Activated B cell treated with CpG ODN at 0.5 μM for 24 hours (primary cell): ENCODE measurements at regions not wholly inside any gene's neighbourhood (a gene's known extent, or its start where the extent isn't known, plus 50 kb on each side); places are given as distances from the start of the nearest gene placed in this dataset.

Experiments
- ATAC-seq: fragments of 200-7000 bp; cut with Tn5 transposase; one replicate; pipeline ENCODE4 v1.10.0; 2021; ENCODE audit warnings: low read depth, mild to moderate bottlenecking, moderate library complexity
- CTCF ChIA-PET: fragments of 350-600 bp; sonication (Branson Sonifier 250); formaldehyde crosslinking; loops from one replicate; lab custom pipeline; 2021; ENCODE audit warnings: antibody characterized with exemption; lab: Charles Lee
- POLR2A ChIA-PET: fragments of 350-600 bp; sonication (Branson Sonifier 250); formaldehyde crosslinking; loops from one replicate; lab custom pipeline; 2021; ENCODE audit warnings: antibody characterized with exemption; lab: Charles Lee
- DNase-seq: peaks from one replicate; pipeline ENCODE4 v3.0.0; 2022
- H3K27ac Mint-ChIP-seq: one replicate; pipeline ENCODE4 v1.8.0; 2020; ENCODE audit warnings: mixed read lengths
- H3K27me3 Mint-ChIP-seq: one replicate; pipeline ENCODE4 v1.8.0; 2021; ENCODE audit warnings: mixed read lengths
- H3K36me3 Mint-ChIP-seq: one replicate; pipeline ENCODE4 v1.8.0; 2021; ENCODE audit warnings: low read depth, mixed read lengths
- H3K4me1 Mint-ChIP-seq: one replicate; pipeline ENCODE4 v1.8.0; 2021; ENCODE audit warnings: mixed read lengths
- H3K4me3 Mint-ChIP-seq: one replicate; pipeline ENCODE4 v1.8.0; 2020; ENCODE audit warnings: mild to moderate bottlenecking, mixed read lengths
- H3K9me3 Mint-ChIP-seq: one replicate; pipeline ENCODE4 v1.8.0; 2020; ENCODE audit warnings: mixed read lengths
- CTCF ChIP-seq: fragments of 200-600 bp; IDR thresholded peaks from one replicate; pipeline ENCODE4 v1.8.0; 2022; ENCODE audit warnings: antibody characterized with exemption, mild to moderate bottlenecking
- intact Hi-C: fragments of 100-400 bp; cut with micrococcal nuclease; formaldehyde crosslinking; loops from one replicate; pipeline ENCODE4 v1.15.1; 2024

- Mint-ChIP-seq H3K9me3 (no peaks in the 10 kb centered on the region), H3K36me3 (no peaks in the 10 kb centered on the region), H3K4me3 (no peak overlapping the region), H3K27ac (no peak overlapping the region), H3K27me3 (peaks cover 3% of the 10 kb centered on the region), H3K4me1 (no peaks in the 10 kb centered on the region)
- POLR2A ChIA-PET, result no interaction called here
- no peak for TF ChIP-seq CTCF
- DNase-seq, result no peak
- intact Hi-C loops, result no loop called here
- CTCF ChIA-PET, result no interaction called here
- no peak for ATAC-seq
Observed at GRCh38 chr1:47647327-47647845, 209.5 kb downstream of the FOXD2 start.

- Mint-ChIP-seq H3K27ac (no peak overlapping the region), H3K36me3 (no peaks in the 10 kb centered on the region), H3K9me3 (no peaks in the 10 kb centered on the region), H3K4me1 (no peaks in the 10 kb centered on the region), H3K4me3 (no peak overlapping the region), H3K27me3 (peaks cover 4% of the 10 kb centered on the region)
- DNase-seq (no peak), ATAC-seq (no peak)
- no peak for TF ChIP-seq CTCF
- CTCF ChIA-PET, result no interaction called here
- POLR2A ChIA-PET, result no interaction called here
- intact Hi-C loops, result no loop called here
Observed at GRCh38 chr1:47650205-47650604, 212.4 kb downstream of the FOXD2 start.

GRCh38 chr1:47650611-47651010 is 212.8 kb downstream of the FOXD2 start:
- H3K9me3 Mint-ChIP-seq, result no peaks in the 10 kb centered on the region
- TF ChIP-seq CTCF, result no peak
- peaks cover 4% of the 10 kb centered on the region for H3K27me3 Mint-ChIP-seq
- H3K36me3 Mint-ChIP-seq, result no peaks in the 10 kb centered on the region
- CTCF ChIA-PET, result no interaction called here
- POLR2A ChIA-PET, result no interaction called here
- ATAC-seq (no peak), DNase-seq (no peak)
- intact Hi-C loops, result no loop called here
- H3K4me1 Mint-ChIP-seq, result no peaks in the 10 kb centered on the region
- H3K27ac Mint-ChIP-seq, result no peak overlapping the region
- H3K4me3 Mint-ChIP-seq, result no peak overlapping the region

- ChIA-PET POLR2A (no interaction called here), CTCF (no interaction called here)
- Mint-ChIP-seq H3K9me3 (no peaks in the 10 kb centered on the region), H3K36me3 (no peaks in the 10 kb centered on the region), H3K27me3 (peaks cover 4% of the 10 kb centered on the region), H3K4me1 (no peaks in the 10 kb centered on the region), H3K4me3 (no peak overlapping the region), H3K27ac (no peak overlapping the region)
- no peak for TF ChIP-seq CTCF
- no peak for DNase-seq
- ATAC-seq, result no peak
- intact Hi-C loops, result no loop called here
Observed at GRCh38 chr1:47651311-47652089, 213.7 kb downstream of the FOXD2 start.

GRCh38 chr1:47655521-47656300 is 217.9 kb downstream of the FOXD2 start:
- H3K4me1 Mint-ChIP-seq, result no peaks in the 10 kb centered on the region
- CTCF ChIA-PET, result no interaction called here
- POLR2A ChIA-PET, result no interaction called here
- H3K27me3 Mint-ChIP-seq, result peaks cover 8% of the 10 kb centered on the region
- no peak for ATAC-seq
- no peak overlapping the region for H3K27ac Mint-ChIP-seq
- intact Hi-C loops, result no loop called here
- no peak overlapping the region for H3K4me3 Mint-ChIP-seq
- DNase-seq, result no peak
- TF ChIP-seq CTCF, result no peak
- no peaks in the 10 kb centered on the region for H3K36me3 Mint-ChIP-seq
- H3K9me3 Mint-ChIP-seq, result no peaks in the 10 kb centered on the region
